Panc1 (cell line): ENCODE measurements at regions not wholly inside any gene's neighbourhood (a gene's known extent, or its start where the extent isn't known, plus 50 kb on each side); places are given as distances from the start of the nearest gene placed in this dataset.

Experiments used
- ATAC-seq: fragments of 200-7000 bp; cut with Tn5 transposase; 2 replicates; pipeline ENCODE4 v1.9.1; 2020; ENCODE audit warnings: mild to moderate bottlenecking, moderate library complexity
- BruUV-seq: library from RNA; stranded (reverse); fragments of 400-500 nt; replicated peaks from 2 replicates; lab custom pipeline; 2021; lab: Mats Ljungman, UMichigan
- CTCF ChIA-PET: fragments of 300-600 bp; sonication (Branson Sonifier 250); formaldehyde crosslinking; loops from one replicate; lab custom pipeline; 2022; ENCODE audit warnings: antibody characterized with exemption; lab: Charles Lee
- POLR2A ChIA-PET: fragments of 300-600 bp; sonication (Branson Sonifier 250); formaldehyde crosslinking; loops from one replicate; lab custom pipeline; 2022; ENCODE audit warnings: antibody characterized with exemption; lab: Charles Lee
- DNase-seq: peaks from one replicate; pipeline ENCODE4 v3.0.0-alpha.2; 2010; ENCODE audit warnings: low read depth, low spot score
- H3K27ac ChIP-seq: 2 replicates; pipeline ENCODE4 v1.5.1; 2011; ENCODE audit warnings: mild to moderate bottlenecking, low read length, inconsistent platforms
- H3K27me3 ChIP-seq: fragments of 200-500 bp; sonication (Bioruptor generic); 2 replicates; pipeline ENCODE4 v1.6.0; 2014; ENCODE audit warnings: low read length, inconsistent platforms; ENCODE audit not compliant: control insufficient read depth, insufficient read depth
- H3K36me3 ChIP-seq: fragments of 200-500 bp; sonication (Bioruptor generic); 2 replicates; pipeline ENCODE4 v1.5.1; 2014; ENCODE audit warnings: inconsistent platforms, mild to moderate bottlenecking, low read length, moderate library complexity; ENCODE audit not compliant: control insufficient read depth, insufficient read depth
- H3K4me1 ChIP-seq: 2 replicates; pipeline ENCODE4 v1.5.1; 2011; ENCODE audit warnings: inconsistent platforms, mild to moderate bottlenecking, low read length, moderate library complexity; ENCODE audit not compliant: control insufficient read depth, insufficient read depth
- H3K4me3 ChIP-seq, 2 experiments: 2 replicates each; pipeline ENCODE4 v1.5.1; 2011 to 2012; ENCODE audit warnings: low read depth in 2 of 2, low read length in 2 of 2, mild to moderate bottlenecking in 2 of 2, inconsistent platforms in 1 of 2, moderate library complexity in 1 of 2
- H3K9me3 ChIP-seq: fragments of 200-500 bp; sonication (Bioruptor generic); 2 replicates; pipeline ENCODE4 v1.5.1; 2014; ENCODE audit warnings: low read depth, mild to moderate bottlenecking, inconsistent platforms, low read length, moderate library complexity; ENCODE audit not compliant: control insufficient read depth, insufficient read depth
- CTCF ChIP-seq: fragments of 450-650 bp; IDR thresholded peaks from 2 replicates; pipeline ENCODE4 v1.5.1; 2017; ENCODE audit warnings: mild to moderate bottlenecking
- POLR2AphosphoS5 ChIP-seq: IDR thresholded peaks from 2 replicates; pipeline ENCODE4 v1.6.1; 2012; ENCODE audit warnings: mild to moderate bottlenecking, low read depth, low read length, moderate library complexity
- SIN3A ChIP-seq: IDR thresholded peaks from 2 replicates; pipeline ENCODE4 v1.6.1; 2012; ENCODE audit warnings: low read depth, mild to moderate bottlenecking, low read length, moderate library complexity, borderline replicate concordance; ENCODE audit not compliant: insufficient read depth
- TCF7L2 ChIP-seq: IDR thresholded peaks from 2 replicates; pipeline ENCODE4 v1.6.1; 2011; ENCODE audit warnings: mild to moderate bottlenecking, low read depth, low read length, inconsistent platforms
- in situ Hi-C: cut with HindIII; loops from 2 replicates; pipeline ENCODE4 v1.10.0; 2016; ENCODE audit warnings: low sequenced_read_pairs, low pct_unique_long_range_greater_than_20kb
- intact Hi-C: fragments of 100-400 bp; cut with micrococcal nuclease; formaldehyde crosslinking; loops from one replicate; pipeline ENCODE4 v1.10.0; 2022; ENCODE audit not compliant: unreplicated experiment
- TF ChIP-seq, protein P1 (sequence below), 2 experiments: IDR thresholded peaks; 2 replicates each; pipeline ENCODE4 v1.6.1; 2011 to 2012; ENCODE audit warnings: low read depth in 2 of 2, control low read depth in 1 of 2, low read length in 1 of 2, mild to moderate bottlenecking in 1 of 2, moderate library complexity in 1 of 2; ENCODE audit not compliant: insufficient read depth in 1 of 2

DNA sequence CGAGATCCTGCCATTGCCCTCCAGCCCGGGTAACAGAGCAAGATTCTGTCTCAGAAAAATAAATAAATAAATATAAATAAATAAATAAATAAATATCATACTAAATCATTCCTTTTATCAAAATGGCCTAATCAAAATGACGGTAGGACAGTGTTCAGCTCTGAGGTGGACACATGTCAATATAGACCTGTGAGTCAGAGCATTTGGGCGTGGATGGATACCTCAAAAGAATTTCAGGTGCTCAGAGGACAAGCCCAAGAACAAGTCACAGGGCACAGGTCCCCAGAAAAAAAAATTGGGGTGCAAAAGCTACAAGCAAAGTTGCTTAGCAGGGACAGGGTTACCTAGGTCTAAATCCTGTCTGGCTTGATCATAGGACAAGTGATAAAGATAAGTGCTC, 204.7 kb upstream of the HS3ST1 start:
- no peak for DNase-seq
- TF ChIP-seq POLR2AphosphoS5 (no peak), TCF7L2 (no peak), SIN3A (no peak), CTCF (no peak)
- TF ChIP-seq, protein P1, sequence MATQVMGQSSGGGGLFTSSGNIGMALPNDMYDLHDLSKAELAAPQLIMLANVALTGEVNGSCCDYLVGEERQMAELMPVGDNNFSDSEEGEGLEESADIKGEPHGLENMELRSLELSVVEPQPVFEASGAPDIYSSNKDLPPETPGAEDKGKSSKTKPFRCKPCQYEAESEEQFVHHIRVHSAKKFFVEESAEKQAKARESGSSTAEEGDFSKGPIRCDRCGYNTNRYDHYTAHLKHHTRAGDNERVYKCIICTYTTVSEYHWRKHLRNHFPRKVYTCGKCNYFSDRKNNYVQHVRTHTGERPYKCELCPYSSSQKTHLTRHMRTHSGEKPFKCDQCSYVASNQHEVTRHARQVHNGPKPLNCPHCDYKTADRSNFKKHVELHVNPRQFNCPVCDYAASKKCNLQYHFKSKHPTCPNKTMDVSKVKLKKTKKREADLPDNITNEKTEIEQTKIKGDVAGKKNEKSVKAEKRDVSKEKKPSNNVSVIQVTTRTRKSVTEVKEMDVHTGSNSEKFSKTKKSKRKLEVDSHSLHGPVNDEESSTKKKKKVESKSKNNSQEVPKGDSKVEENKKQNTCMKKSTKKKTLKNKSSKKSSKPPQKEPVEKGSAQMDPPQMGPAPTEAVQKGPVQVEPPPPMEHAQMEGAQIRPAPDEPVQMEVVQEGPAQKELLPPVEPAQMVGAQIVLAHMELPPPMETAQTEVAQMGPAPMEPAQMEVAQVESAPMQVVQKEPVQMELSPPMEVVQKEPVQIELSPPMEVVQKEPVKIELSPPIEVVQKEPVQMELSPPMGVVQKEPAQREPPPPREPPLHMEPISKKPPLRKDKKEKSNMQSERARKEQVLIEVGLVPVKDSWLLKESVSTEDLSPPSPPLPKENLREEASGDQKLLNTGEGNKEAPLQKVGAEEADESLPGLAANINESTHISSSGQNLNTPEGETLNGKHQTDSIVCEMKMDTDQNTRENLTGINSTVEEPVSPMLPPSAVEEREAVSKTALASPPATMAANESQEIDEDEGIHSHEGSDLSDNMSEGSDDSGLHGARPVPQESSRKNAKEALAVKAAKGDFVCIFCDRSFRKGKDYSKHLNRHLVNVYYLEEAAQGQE (IDR thresholded peaks at IDR 0.05; ENCODE audit: insufficient read depth in 1 of 2, low read depth in 2 of 2, low read length in 1 of 2) = no peak
- Histone ChIP-seq H3K4me1 (no peaks in the 10 kb centered on the region), H3K36me3 (no peaks in the 10 kb centered on the region), H3K4me3 (no peak overlapping the region), H3K9me3 (no peaks in the 10 kb centered on the region), H3K27ac (no peak overlapping the region), H3K27me3 (no peaks in the 10 kb centered on the region)
- ATAC-seq = no peak
- ChIA-PET CTCF (interaction anchor here (0.6 kb wide), 1 partner anchor 149 kb away, joined by 7 read pairs; no protein-coding TSS in a partner anchor), POLR2A (no interaction called here)
- in situ Hi-C loops (no loop called here), intact Hi-C loops (no loop called here)
- no TSS peak for BruUV-seq

DNA sequence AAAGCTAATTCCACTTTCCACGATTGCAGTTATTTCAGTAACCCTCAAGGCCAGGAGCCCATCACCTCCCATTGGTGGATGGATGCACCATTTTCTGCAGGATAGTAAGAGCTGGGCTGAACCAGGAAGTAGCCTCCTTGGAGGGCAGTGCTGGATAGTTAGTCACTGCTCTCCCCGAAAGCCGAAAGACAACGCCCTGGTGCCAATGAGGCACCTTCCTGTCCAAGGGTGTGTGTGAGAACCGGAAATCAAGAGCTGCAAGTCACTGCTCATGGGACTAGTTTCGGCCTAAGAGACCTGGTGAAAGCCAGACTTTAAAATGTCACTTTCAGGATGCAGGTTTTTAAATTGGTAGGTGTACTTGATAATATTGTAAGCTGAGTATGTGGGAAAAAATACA, 203.8 kb upstream of the HS3ST1 start:
- no peaks in the 10 kb centered on the region for H3K27me3 ChIP-seq
- no TSS peak for BruUV-seq
- in situ Hi-C loops (no loop called here), intact Hi-C loops (no loop called here)
- TF ChIP-seq CTCF (no peak), POLR2AphosphoS5 (no peak), SIN3A (no peak), TCF7L2 (no peak)
- TF ChIP-seq, protein P1 (IDR thresholded peaks at IDR 0.05; ENCODE audit: insufficient read depth in 1 of 2, low read depth in 2 of 2, low read length in 1 of 2) = no peak
- H3K9me3 ChIP-seq = no peaks in the 10 kb centered on the region
- H3K36me3 ChIP-seq = no peaks in the 10 kb centered on the region
- ChIA-PET CTCF (no interaction called here), POLR2A (no interaction called here)
- no peak for DNase-seq
- no peaks in the 10 kb centered on the region for H3K4me1 ChIP-seq
- no peak for ATAC-seq
- no peak overlapping the region for H3K4me3 ChIP-seq
- no peak overlapping the region for H3K27ac ChIP-seq
